B cell (primary cell): ENCODE measurements at regions not wholly inside any gene's neighbourhood (a gene's known extent, or its start where the extent isn't known, plus 50 kb on each side); places are given as distances from the start of the nearest gene placed in this dataset.

Source experiments
- CTCF ChIP-seq: fragments of 200-600 bp; IDR thresholded peaks from one replicate; pipeline ENCODE4 v1.8.0; 2022; ENCODE audit warnings: antibody characterized with exemption, mild to moderate bottlenecking
- EZH2 ChIP-seq: IDR thresholded peaks from 2 replicates; pipeline ENCODE4 v1.6.1; 2012; ENCODE audit warnings: borderline replicate concordance, low read depth, mild to moderate bottlenecking, moderate library complexity, low read length; ENCODE audit not compliant: insufficient read depth, poor library complexity, severe bottlenecking

DNA sequence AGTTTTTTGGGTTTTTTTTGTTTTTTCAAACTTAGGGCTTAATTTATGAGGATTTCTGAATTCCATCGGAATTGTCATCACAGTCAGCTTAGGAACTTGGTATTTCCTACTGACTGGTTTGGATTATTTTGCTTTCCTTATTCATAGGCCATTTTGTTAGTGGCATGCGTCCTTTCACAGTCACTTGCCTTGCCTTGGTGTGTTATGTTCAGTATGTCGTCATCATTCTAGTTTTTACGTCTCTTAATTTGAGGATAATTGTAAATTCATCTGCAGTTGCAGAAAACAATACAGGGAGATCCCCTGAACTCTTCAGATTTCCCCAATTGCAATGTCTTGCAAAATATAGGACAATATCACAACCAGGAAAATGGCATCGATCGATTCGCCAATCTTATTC, 485.3 kb downstream of the CBLN2 start:
- TF ChIP-seq CTCF: no peak
- no peak for TF ChIP-seq EZH2
